Left lung (tissue), 4 donors: ENCODE measurements at regions not wholly inside any gene's neighbourhood (a gene's known extent, or its start where the extent isn't known, plus 50 kb on each side); places are given as distances from the start of the nearest gene placed in this dataset.

Experiments used
- ATAC-seq: fragments of 200-7000 bp; cut with Tn5 transposase; one replicate; pipeline ENCODE4 v1.9.1; 2020; ENCODE audit warnings: moderate library complexity
- DNase-seq, 4 donors: peaks; one replicate each; pipeline ENCODE4 v3.0.0-alpha.2; 2013 to 2020
- H3K27ac ChIP-seq, 2 donors: fragments of 200-600 bp; sonication (generic) in 1 of 2; one replicate each; pipeline versions ENCODE4 v1.5.0 to v1.8.0; 2020 to 2021
- H3K27me3 ChIP-seq, 2 donors: fragments of 200-600 bp; sonication (generic) in 1 of 2; one replicate each; pipeline versions ENCODE4 v1.5.0 to v1.8.0; 2020 to 2021
- H3K36me3 ChIP-seq, 2 donors: fragments of 200-600 bp; sonication (generic) in 1 of 2; one replicate each; pipeline versions ENCODE4 v1.5.0 to v1.8.0; 2020 to 2021
- H3K4me1 ChIP-seq, 2 donors: fragments of 200-600 bp; one replicate each; pipeline ENCODE4 v1.8.0; 2021
- H3K4me3 ChIP-seq, 2 donors: fragments of 200-600 bp; sonication (generic) in 1 of 2; one replicate each; pipeline versions ENCODE4 v1.5.0 to v1.8.0; 2020 to 2021; ENCODE audit warnings: mild to moderate bottlenecking in 1 of 2
- H3K9me3 ChIP-seq, 2 donors: fragments of 200-600 bp; sonication (generic) in 1 of 2; one replicate each; pipeline versions ENCODE4 v1.5.0 to v1.8.0; 2020 to 2021
- CTCF ChIP-seq, 2 donors: fragments of 200-600 bp; sonication (generic) in 1 of 2; IDR thresholded peaks; one replicate each; pipeline versions ENCODE4 v1.5.0 to v1.8.0; 2021; ENCODE audit warnings: antibody characterized with exemption in 2 of 2
- intact Hi-C, 2 donors: fragments of 100-400 bp; cut with DNase I; formaldehyde crosslinking; loops; one replicate each; pipeline versions ENCODE4 v1.11.2 to v1.14.2; 2022
- donor health status: DM: no; HTN: yes; CAD: no.
- donor health status: DM: no; HTN: no; CAD: no.

DNA sequence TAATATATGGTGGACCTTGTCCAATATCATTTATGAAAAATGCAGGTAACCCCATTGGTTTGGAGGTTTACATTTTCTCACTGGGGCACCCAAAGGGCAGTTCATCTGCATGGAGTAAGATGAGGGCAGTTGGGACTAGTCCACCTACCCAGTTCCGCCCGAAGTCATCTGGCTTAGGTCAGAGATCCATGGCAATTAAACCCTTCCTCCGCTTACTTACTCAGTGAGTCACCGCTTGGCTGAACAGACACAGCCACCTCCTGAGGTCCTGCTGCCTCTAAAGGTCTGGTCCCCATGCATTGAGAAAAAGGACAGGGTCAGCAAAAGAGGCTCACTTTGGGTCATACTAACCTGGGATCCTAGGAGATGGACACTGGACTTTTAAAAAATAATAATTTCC is 102.9 kb upstream of the PRL start:
- no peak overlapping the region for H3K4me3 ChIP-seq
- TF ChIP-seq CTCF (IDR thresholded peaks at IDR 0.05): no peak
- intact Hi-C loops: no loop called here

GRCh38 chr6:22401206-22401605 is 104.4 kb upstream of the PRL start:
- ATAC-seq (no peak), DNase-seq (no peak)
- H3K4me1 ChIP-seq: no peaks in the 10 kb centered on the region
- no peaks in the 10 kb centered on the region for H3K27me3 ChIP-seq
- no peak overlapping the region for H3K4me3 ChIP-seq
- intact Hi-C loops: no loop called here
- no peak overlapping the region for H3K27ac ChIP-seq
- H3K36me3 ChIP-seq: no peaks in the 10 kb centered on the region
- H3K9me3 ChIP-seq: no peaks in the 10 kb centered on the region
- TF ChIP-seq CTCF (IDR thresholded peaks at IDR 0.05): no peak

More for the DNA sequence above, 102.9 kb upstream of the PRL start:
- H3K9me3 ChIP-seq: no peaks in the 10 kb centered on the region
- DNase-seq: no peak
- no peaks in the 10 kb centered on the region for H3K4me1 ChIP-seq
- H3K27me3 ChIP-seq: no peaks in the 10 kb centered on the region
- no peak for ATAC-seq
- no peak overlapping the region for H3K27ac ChIP-seq
- H3K36me3 ChIP-seq: no peaks in the 10 kb centered on the region

- Histone ChIP-seq H3K4me1 (no peaks in the 10 kb centered on the region), H3K27me3 (no peaks in the 10 kb centered on the region), H3K36me3 (no peaks in the 10 kb centered on the region), H3K4me3 (no peak overlapping the region), H3K27ac (no peak overlapping the region), H3K9me3 (no peaks in the 10 kb centered on the region)
- TF ChIP-seq CTCF (IDR thresholded peaks at IDR 0.05): no peak
- intact Hi-C loops: no loop called here
- DNase-seq (no peak), ATAC-seq (no peak)
Measured at GRCh38 chr6:22401932-22402331, 105.1 kb upstream of the PRL start.

DNA sequence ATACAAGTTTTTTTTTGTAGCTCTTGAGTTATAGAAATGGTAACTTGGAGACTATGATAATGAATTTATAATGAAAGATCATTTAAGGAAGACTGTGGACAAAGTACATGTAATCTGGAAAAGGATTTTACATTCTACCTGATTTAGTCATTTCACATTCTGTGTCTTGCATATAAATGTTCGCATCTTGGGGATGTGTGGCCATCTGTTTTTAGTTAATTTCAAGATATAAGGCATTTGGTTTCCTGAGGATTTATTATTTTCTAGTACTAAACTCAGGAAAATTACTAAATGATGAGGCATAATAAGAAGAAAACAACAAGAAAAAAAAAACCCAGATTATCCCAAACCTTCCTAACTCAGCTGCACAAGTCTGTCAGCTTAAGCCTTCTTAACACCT is 112.7 kb upstream of the PRL start:
- Histone ChIP-seq H3K27me3 (no peaks in the 10 kb centered on the region), H3K27ac (no peak overlapping the region), H3K9me3 (no peaks in the 10 kb centered on the region), H3K4me3 (no peak overlapping the region), H3K4me1 (no peaks in the 10 kb centered on the region), H3K36me3 (no peaks in the 10 kb centered on the region)
- intact Hi-C loops: no loop called here
- DNase-seq (no peak), ATAC-seq (no peak)
- TF ChIP-seq CTCF (IDR thresholded peaks at IDR 0.05): no peak

DNA sequence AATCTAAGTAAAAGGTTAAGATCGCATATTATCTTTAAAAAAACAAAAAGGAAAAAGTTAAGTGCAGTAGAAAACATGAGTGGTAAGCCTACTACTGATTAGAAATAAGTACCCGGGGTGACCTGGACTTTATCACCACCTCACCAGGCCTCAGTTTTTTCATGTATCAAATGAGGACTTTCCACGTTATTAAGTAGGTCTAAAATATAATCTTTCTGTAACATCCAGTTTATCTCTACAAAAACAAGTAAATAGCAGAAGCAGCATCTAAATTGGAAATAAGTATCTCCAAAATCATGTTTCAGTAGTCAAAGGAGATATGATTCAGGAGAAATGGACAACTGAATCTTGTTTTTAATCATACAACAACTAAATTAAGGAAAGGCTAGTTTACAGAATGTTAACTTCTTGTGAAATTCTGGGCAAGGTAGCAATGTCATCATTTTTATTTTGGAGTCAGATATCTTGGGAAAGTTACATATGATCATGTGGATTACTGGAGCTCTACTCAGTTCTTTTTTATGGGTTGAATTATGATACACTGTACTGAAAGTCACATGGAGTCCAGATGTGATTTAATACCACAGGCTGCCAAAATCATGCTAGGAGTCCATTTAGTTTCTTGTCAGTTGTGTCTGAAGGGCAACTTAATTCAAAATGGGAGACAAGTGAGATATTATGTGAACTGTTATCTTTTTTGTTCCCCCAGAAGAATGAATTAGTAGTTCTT is 114.7 kb upstream of the PRL start:
- ATAC-seq (no peak), DNase-seq (no peak)
- intact Hi-C loops: no loop called here
- Histone ChIP-seq H3K27me3 (no peaks in the 10 kb centered on the region), H3K36me3 (no peaks in the 10 kb centered on the region), H3K4me1 (no peaks in the 10 kb centered on the region), H3K4me3 (no peak overlapping the region), H3K9me3 (no peaks in the 10 kb centered on the region), H3K27ac (no peak overlapping the region)
- TF ChIP-seq CTCF (IDR thresholded peaks at IDR 0.05): no peak
